ENCODE measurements at regions not wholly inside any gene's neighbourhood (a gene's known extent, or its start where the extent isn't known, plus 50 kb on each side); places are given as distances from the start of the nearest gene placed in this dataset.
A peak's percentile ranks its signal among the peaks of the same experiment; 100 is the strongest.

DNA sequence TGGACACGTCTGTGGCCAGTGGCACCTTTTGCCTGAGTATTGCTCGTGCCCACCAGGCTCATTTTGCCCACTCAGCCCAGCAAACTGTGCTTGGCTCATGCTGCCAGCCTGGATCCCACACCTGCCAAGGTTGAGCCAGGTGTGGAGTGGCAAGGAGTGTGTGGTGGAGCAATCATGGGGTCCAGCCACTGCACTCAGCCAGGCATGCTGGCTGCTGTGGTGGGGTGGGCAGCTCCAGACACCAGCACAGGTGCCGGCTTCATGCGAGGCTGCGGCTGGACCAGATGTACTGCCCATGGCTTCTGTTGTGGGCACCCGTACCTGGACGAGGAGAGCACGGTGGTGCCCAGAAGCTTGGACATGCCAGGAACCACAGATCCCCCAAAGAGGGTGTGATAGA lies 364.1 kb downstream of the TMEM38B start:
- peaks cover 3% of the 10 kb centered on the region for H3K4me1 Mint-ChIP-seq
- no peaks in the 10 kb centered on the region for H3K27me3 Mint-ChIP-seq (ENCODE audit: low read depth)
- TF ChIP-seq CBFB (CRISPR knock-in tag; IDR thresholded peaks at IDR 0.05; ENCODE audit: low read depth): no peak
- TF ChIP-seq, protein P1, sequence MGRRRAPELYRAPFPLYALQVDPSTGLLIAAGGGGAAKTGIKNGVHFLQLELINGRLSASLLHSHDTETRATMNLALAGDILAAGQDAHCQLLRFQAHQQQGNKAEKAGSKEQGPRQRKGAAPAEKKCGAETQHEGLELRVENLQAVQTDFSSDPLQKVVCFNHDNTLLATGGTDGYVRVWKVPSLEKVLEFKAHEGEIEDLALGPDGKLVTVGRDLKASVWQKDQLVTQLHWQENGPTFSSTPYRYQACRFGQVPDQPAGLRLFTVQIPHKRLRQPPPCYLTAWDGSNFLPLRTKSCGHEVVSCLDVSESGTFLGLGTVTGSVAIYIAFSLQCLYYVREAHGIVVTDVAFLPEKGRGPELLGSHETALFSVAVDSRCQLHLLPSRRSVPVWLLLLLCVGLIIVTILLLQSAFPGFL (CRISPR knock-in tag; IDR thresholded peaks at IDR 0.05; ENCODE audit: borderline replicate concordance): no peak
- TF ChIP-seq NFATC4 (CRISPR knock-in tag; IDR thresholded peaks at IDR 0.05): no peak
- TF ChIP-seq ZNF263 (CRISPR knock-in tag; IDR thresholded peaks at IDR 0.05; ENCODE audit: low read depth): no peak
- H3K9me3 Mint-ChIP-seq: peaks cover 22% of the 10 kb centered on the region
- no peak overlapping the region for H3K27ac Mint-ChIP-seq
- H3K36me3 Mint-ChIP-seq: peaks cover 18% of the 10 kb centered on the region
- no peak overlapping the region for H3K4me3 Mint-ChIP-seq
- CTCF ChIA-PET: no interaction called here
- DNase-seq (ENCODE audit: low spot score) (no peak), ATAC-seq (no peak)
- POLR2A ChIA-PET: no interaction called here

DNA sequence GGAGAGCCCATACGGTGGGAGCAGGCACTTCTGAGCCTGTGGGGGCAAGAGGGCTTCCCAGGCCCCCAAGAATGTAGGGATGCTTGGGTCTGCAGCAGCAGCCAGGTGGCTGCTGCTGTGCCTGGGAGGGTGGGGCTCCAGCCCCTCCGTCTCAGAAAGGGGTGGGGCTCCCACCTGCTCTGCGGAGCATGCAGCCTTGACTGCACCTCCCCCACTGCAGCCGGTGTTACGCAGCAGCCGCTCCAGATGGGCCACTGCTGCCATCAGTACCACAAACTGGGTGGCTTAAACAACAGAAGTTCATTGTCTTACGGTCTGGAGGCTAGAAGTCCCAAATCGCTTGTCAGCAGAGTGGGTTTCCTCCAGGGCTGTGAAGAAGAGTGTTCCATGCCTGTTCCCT lies 365.5 kb downstream of the TMEM38B start:
- TF ChIP-seq, protein P2, sequence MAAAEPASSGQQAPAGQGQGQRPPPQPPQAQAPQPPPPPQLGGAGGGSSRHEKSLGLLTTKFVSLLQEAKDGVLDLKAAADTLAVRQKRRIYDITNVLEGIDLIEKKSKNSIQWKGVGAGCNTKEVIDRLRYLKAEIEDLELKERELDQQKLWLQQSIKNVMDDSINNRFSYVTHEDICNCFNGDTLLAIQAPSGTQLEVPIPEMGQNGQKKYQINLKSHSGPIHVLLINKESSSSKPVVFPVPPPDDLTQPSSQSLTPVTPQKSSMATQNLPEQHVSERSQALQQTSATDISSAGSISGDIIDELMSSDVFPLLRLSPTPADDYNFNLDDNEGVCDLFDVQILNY (CRISPR knock-in tag; IDR thresholded peaks at IDR 0.05): no peak
- TF ChIP-seq ELF4 (CRISPR knock-in tag; IDR thresholded peaks at IDR 0.05; ENCODE audit: low read depth): no peak
- no peak for TF ChIP-seq ZNF219 (CRISPR knock-in tag; IDR thresholded peaks at IDR 0.05; ENCODE audit: borderline replicate concordance)
- no peak for TF ChIP-seq ETV6 (CRISPR knock-in tag; IDR thresholded peaks at IDR 0.05)
- TF ChIP-seq, protein P3, sequence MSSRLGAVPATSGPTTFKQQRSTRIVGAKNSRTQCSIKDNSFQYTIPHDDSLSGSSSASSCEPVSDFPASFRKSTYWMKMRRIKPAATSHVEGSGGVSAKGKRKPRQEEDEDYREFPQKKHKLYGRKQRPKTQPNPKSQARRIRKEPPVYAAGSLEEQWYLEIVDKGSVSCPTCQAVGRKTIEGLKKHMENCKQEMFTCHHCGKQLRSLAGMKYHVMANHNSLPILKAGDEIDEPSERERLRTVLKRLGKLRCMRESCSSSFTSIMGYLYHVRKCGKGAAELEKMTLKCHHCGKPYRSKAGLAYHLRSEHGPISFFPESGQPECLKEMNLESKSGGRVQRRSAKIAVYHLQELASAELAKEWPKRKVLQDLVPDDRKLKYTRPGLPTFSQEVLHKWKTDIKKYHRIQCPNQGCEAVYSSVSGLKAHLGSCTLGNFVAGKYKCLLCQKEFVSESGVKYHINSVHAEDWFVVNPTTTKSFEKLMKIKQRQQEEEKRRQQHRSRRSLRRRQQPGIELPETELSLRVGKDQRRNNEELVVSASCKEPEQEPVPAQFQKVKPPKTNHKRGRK (CRISPR knock-in tag; IDR thresholded peaks at IDR 0.05; ENCODE audit: borderline replicate concordance): no peak
- TF ChIP-seq ZNF138 (CRISPR knock-in tag; conservative IDR thresholded peaks at IDR 0.05): no peak
- TF ChIP-seq NR2C2 (CRISPR knock-in tag; IDR thresholded peaks at IDR 0.05): no peak
- no peak for TF ChIP-seq CREM (CRISPR knock-in tag; IDR thresholded peaks at IDR 0.05)
- TF ChIP-seq, protein P4, sequence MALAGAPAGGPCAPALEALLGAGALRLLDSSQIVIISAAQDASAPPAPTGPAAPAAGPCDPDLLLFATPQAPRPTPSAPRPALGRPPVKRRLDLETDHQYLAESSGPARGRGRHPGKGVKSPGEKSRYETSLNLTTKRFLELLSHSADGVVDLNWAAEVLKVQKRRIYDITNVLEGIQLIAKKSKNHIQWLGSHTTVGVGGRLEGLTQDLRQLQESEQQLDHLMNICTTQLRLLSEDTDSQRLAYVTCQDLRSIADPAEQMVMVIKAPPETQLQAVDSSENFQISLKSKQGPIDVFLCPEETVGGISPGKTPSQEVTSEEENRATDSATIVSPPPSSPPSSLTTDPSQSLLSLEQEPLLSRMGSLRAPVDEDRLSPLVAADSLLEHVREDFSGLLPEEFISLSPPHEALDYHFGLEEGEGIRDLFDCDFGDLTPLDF (CRISPR knock-in tag; IDR thresholded peaks at IDR 0.05): no peak
- no peak for TF ChIP-seq SP1 (CRISPR knock-in tag; conservative IDR thresholded peaks at IDR 0.05)
- no peak for TF ChIP-seq SMAD3 (CRISPR knock-in tag; IDR thresholded peaks at IDR 0.05; ENCODE audit: borderline replicate concordance)
- no peak for TF ChIP-seq JAZF1 (CRISPR knock-in tag; IDR thresholded peaks at IDR 0.05)
- no peak for TF ChIP-seq ESRRA (CRISPR knock-in tag; IDR thresholded peaks at IDR 0.05; ENCODE audit: borderline replicate concordance)
- TF ChIP-seq, protein P5, sequence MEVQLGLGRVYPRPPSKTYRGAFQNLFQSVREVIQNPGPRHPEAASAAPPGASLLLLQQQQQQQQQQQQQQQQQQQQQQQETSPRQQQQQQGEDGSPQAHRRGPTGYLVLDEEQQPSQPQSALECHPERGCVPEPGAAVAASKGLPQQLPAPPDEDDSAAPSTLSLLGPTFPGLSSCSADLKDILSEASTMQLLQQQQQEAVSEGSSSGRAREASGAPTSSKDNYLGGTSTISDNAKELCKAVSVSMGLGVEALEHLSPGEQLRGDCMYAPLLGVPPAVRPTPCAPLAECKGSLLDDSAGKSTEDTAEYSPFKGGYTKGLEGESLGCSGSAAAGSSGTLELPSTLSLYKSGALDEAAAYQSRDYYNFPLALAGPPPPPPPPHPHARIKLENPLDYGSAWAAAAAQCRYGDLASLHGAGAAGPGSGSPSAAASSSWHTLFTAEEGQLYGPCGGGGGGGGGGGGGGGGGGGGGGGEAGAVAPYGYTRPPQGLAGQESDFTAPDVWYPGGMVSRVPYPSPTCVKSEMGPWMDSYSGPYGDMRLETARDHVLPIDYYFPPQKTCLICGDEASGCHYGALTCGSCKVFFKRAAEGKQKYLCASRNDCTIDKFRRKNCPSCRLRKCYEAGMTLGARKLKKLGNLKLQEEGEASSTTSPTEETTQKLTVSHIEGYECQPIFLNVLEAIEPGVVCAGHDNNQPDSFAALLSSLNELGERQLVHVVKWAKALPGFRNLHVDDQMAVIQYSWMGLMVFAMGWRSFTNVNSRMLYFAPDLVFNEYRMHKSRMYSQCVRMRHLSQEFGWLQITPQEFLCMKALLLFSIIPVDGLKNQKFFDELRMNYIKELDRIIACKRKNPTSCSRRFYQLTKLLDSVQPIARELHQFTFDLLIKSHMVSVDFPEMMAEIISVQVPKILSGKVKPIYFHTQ (CRISPR knock-in tag; IDR thresholded peaks at IDR 0.05): no peak
- CTCF ChIA-PET: no interaction called here
- Mint-ChIP-seq H3K4me1 (peaks cover 3% of the 10 kb centered on the region), H3K27ac (no peak overlapping the region), H3K36me3 (peaks cover 11% of the 10 kb centered on the region), H3K27me3 (ENCODE audit: low read depth) (no peaks in the 10 kb centered on the region), H3K4me3 (no peak overlapping the region), H3K9me3 (peaks cover 10% of the 10 kb centered on the region)
- DNase-seq (ENCODE audit: low spot score) (peak; percentile 23), ATAC-seq (peak; percentile 89)
- POLR2A ChIA-PET: no interaction called here

All from WTC11 (cell line).